ENCODE measurements at regions not wholly inside any gene's neighbourhood (a gene's known extent, or its start where the extent isn't known, plus 50 kb on each side); places are given as distances from the start of the nearest gene placed in this dataset.

DNA sequence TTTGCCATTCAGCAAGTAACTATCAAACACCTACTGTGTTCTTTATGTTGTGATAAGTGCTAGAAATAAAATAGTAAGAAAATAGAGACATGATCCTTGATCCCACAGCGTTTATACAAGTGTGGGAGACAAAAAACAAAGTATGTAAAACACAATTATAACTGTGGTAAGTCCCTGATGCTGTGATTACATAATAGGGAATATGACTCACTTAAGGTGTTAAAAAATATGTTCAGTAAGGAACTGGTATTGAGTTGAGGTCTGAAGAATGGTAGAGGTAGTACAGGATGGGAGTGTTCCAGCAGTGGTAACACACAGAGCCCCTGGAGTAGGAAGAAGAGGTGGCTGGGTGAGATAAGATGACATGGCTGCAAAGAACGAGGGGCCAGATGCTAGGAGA is 132.1 kb upstream of the TMC3 start:
- H3K9me3 ChIP-seq (replicated peaks) = no peaks in the 10 kb centered on the region
- no peak overlapping the region for H3K27ac ChIP-seq (replicated peaks)
- H3K4me1 ChIP-seq = no peaks in the 10 kb centered on the region
- H3K4me3 ChIP-seq = no peak overlapping the region
- DNase-seq = no peak
- no peaks in the 10 kb centered on the region for H3K27me3 ChIP-seq (ENCODE audit: low read depth)
- TF ChIP-seq, protein P1, sequence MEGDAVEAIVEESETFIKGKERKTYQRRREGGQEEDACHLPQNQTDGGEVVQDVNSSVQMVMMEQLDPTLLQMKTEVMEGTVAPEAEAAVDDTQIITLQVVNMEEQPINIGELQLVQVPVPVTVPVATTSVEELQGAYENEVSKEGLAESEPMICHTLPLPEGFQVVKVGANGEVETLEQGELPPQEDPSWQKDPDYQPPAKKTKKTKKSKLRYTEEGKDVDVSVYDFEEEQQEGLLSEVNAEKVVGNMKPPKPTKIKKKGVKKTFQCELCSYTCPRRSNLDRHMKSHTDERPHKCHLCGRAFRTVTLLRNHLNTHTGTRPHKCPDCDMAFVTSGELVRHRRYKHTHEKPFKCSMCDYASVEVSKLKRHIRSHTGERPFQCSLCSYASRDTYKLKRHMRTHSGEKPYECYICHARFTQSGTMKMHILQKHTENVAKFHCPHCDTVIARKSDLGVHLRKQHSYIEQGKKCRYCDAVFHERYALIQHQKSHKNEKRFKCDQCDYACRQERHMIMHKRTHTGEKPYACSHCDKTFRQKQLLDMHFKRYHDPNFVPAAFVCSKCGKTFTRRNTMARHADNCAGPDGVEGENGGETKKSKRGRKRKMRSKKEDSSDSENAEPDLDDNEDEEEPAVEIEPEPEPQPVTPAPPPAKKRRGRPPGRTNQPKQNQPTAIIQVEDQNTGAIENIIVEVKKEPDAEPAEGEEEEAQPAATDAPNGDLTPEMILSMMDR (IDR thresholded peaks at IDR 0.05; ENCODE audit: borderline replicate concordance) = no peak
- H3K36me3 ChIP-seq = no peaks in the 10 kb centered on the region
- intact Hi-C loops (cut with micrococcal nuclease) = no loop called here

DNA sequence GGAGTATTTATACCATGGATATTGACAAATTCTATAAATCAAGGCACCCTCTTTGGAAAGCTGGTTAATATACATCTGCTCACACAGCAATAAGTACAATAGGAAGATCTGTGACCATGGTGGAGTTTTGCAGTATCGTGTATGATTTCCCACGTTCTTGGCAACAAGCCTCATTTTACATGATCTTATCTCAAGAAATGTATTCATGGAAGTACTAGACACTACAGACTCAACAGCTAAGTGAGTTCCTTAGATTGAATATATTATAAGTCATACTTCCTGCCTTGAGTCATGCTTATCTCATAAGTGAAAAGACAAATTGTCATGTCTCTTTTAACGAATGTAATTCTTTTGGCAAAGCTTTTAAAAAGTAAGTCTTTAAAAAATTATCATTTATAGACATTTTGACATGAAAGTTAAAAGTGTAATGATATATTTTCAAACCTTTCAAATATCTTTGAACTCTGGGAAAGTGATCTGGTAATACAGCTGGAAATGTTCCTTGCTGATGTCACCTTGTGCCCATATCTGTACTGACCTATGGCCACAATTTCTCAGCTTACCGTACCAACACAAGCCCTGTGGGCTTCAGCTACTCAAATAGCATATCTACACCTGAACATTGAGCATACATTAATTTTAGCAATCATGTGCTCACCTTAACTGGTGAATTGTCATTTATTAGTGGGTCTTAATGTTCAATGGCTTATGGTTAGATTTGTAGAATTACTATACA is 130.3 kb upstream of the TMC3 start:
- Histone ChIP-seq H3K4me3 (no peak overlapping the region), H3K27me3 (ENCODE audit: low read depth) (no peaks in the 10 kb centered on the region), H3K4me1 (no peaks in the 10 kb centered on the region), H3K36me3 (no peaks in the 10 kb centered on the region), H3K9me3 (replicated peaks) (no peaks in the 10 kb centered on the region), H3K27ac (replicated peaks) (no peak overlapping the region)
- TF ChIP-seq, protein P1 (IDR thresholded peaks at IDR 0.05; ENCODE audit: borderline replicate concordance) = no peak
- DNase-seq = no peak
- intact Hi-C loops (cut with micrococcal nuclease) = no loop called here

DNA sequence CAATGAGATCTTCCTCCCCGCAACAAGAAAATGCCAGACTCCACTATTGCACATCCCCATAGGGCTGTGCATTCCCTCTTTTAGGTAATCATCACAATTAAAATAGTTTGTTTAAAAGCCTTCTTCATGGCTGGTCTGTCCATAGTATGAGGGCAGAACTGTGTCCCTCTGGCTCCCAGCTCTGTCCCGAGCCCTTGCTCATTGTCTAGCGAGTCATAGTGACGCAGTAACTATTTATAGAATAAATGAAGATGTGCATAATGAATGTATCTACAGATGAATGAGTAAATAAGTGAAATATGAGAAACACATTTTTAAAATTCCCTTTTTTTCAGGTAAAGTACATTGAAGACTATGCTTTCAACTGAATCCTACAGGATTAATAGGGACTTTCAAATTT is 128.4 kb upstream of the TMC3 start:
- DNase-seq = no peak
- Histone ChIP-seq H3K36me3 (no peaks in the 10 kb centered on the region), H3K9me3 (replicated peaks) (no peaks in the 10 kb centered on the region), H3K27ac (replicated peaks) (no peak overlapping the region), H3K4me1 (no peaks in the 10 kb centered on the region), H3K27me3 (ENCODE audit: low read depth) (peaks cover 12% of the 10 kb centered on the region), H3K4me3 (no peak overlapping the region)
- intact Hi-C loops (cut with micrococcal nuclease) = no loop called here
- TF ChIP-seq, protein P1 (IDR thresholded peaks at IDR 0.05; ENCODE audit: borderline replicate concordance) = no peak

DNA sequence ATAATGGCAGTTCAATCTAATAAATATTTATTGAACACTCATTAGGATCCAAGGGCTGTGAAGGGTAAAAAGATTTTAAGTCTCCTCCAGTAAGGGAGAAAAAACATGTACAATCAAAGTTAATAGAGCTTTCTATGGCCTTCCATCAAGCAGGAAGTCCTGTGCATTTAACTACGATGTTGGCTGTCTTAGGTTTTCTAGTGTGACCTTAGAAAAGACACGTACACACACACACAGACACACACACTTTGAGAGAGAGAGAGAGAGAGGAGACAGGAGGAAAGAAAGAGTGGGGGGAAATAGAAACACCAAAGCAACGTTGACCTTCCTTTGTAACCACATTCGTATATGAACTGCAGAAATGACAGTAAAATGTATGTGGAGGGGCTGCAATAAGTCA is 126.1 kb upstream of the TMC3 start:
- Histone ChIP-seq H3K27me3 (ENCODE audit: low read depth) (peaks cover 27% of the 10 kb centered on the region), H3K4me1 (no peaks in the 10 kb centered on the region), H3K4me3 (no peak overlapping the region), H3K9me3 (replicated peaks) (no peaks in the 10 kb centered on the region), H3K36me3 (no peaks in the 10 kb centered on the region), H3K27ac (replicated peaks) (no peak overlapping the region)
- intact Hi-C loops (cut with micrococcal nuclease) = no loop called here
- DNase-seq = no peak
- TF ChIP-seq, protein P1 (IDR thresholded peaks at IDR 0.05; ENCODE audit: borderline replicate concordance) = no peak

- TF ChIP-seq, protein P1 (IDR thresholded peaks at IDR 0.05; ENCODE audit: borderline replicate concordance) = no peak
- Histone ChIP-seq H3K4me1 (no peaks in the 10 kb centered on the region), H3K27me3 (ENCODE audit: low read depth) (peaks cover 27% of the 10 kb centered on the region), H3K4me3 (no peak overlapping the region), H3K9me3 (replicated peaks) (no peaks in the 10 kb centered on the region), H3K36me3 (no peaks in the 10 kb centered on the region), H3K27ac (replicated peaks) (no peak overlapping the region)
- intact Hi-C loops (cut with micrococcal nuclease) = no loop called here
- DNase-seq = no peak
These were observed 124.3 kb upstream of the TMC3 start for GRCh38 chr15:81498294-81498693.
